Peyer's patch (tissue), 4 donors: ENCODE measurements at regions not wholly inside any gene's neighbourhood (a gene's known extent, or its start where the extent isn't known, plus 50 kb on each side); places are given as distances from the start of the nearest gene placed in this dataset.

Source experiments
- DNase-seq, 3 donors: peaks; one replicate each; pipeline ENCODE4 v3.0.0-alpha.2; 2017 to 2019
- H3K27ac ChIP-seq, 4 donors: fragments of 200-600 bp; sonication (generic); one replicate each; pipeline ENCODE4 v1.5.1; 2016 to 2019
- H3K27me3 ChIP-seq, 2 donors: fragments of 200-600 bp; sonication (generic); one replicate each; pipeline ENCODE4 v1.5.1; 2019
- H3K36me3 ChIP-seq, 3 donors: fragments of 200-600 bp; sonication (generic); one replicate each; pipeline ENCODE4 v1.5.1; 2016 to 2019
- H3K4me1 ChIP-seq, 4 donors: fragments of 200-600 bp; sonication (generic); one replicate each; pipeline ENCODE4 v1.5.1; 2016 to 2019
- H3K4me3 ChIP-seq, 4 donors: fragments of 200-600 bp; sonication (generic); 1 replicate in 3 of 4; 2 replicates in 1 of 4; pipeline ENCODE4 v1.5.1; 2016 to 2019; ENCODE audit warnings: mild to moderate bottlenecking in 1 of 4
- H3K9me3 ChIP-seq, 4 donors: fragments of 200-600 bp; sonication (generic); one replicate each; pipeline ENCODE4 v1.5.1; 2016 to 2019; ENCODE audit warnings: mild to moderate bottlenecking in 1 of 4
- CTCF ChIP-seq, 6 experiments: fragments of 450-650 bp in 4 of 6; fragments of 200-600 bp in 2 of 6; sonication (generic) in 1 of 6; IDR thresholded peaks; one replicate each; pipeline ENCODE4 v1.5.1; 2017 to 2019; ENCODE audit warnings: antibody characterized with exemption in 6 of 6, mild to moderate bottlenecking in 3 of 6, moderate library complexity in 1 of 6
- POLR2A ChIP-seq, 2 donors: fragments of 450-650 bp; IDR thresholded peaks; one replicate each; pipeline ENCODE4 v1.5.1; 2017; ENCODE audit warnings: antibody characterized with exemption in 2 of 2, mild to moderate bottlenecking in 2 of 2, moderate library complexity in 2 of 2

GRCh38 chr2:136210455-136210805, 92.5 kb upstream of the CXCR4 start:
- Histone ChIP-seq H3K27me3 (no peaks in the 10 kb centered on the region), H3K27ac (peak overlapping the region in 2 of 4 donors; percentile 16 to 75), H3K9me3 (no peaks in the 10 kb centered on the region), H3K4me1 (peaks cover 0 to 33% (median 3%) of the 10 kb centered on the region in 4 donors), H3K36me3 (no peaks in the 10 kb centered on the region), H3K4me3 (no peak overlapping the region)
- TF ChIP-seq CTCF (IDR thresholded peaks at IDR 0.05) = no peak
- TF ChIP-seq POLR2A (IDR thresholded peaks at IDR 0.05) = no peak
- DNase-seq = no peak

DNA sequence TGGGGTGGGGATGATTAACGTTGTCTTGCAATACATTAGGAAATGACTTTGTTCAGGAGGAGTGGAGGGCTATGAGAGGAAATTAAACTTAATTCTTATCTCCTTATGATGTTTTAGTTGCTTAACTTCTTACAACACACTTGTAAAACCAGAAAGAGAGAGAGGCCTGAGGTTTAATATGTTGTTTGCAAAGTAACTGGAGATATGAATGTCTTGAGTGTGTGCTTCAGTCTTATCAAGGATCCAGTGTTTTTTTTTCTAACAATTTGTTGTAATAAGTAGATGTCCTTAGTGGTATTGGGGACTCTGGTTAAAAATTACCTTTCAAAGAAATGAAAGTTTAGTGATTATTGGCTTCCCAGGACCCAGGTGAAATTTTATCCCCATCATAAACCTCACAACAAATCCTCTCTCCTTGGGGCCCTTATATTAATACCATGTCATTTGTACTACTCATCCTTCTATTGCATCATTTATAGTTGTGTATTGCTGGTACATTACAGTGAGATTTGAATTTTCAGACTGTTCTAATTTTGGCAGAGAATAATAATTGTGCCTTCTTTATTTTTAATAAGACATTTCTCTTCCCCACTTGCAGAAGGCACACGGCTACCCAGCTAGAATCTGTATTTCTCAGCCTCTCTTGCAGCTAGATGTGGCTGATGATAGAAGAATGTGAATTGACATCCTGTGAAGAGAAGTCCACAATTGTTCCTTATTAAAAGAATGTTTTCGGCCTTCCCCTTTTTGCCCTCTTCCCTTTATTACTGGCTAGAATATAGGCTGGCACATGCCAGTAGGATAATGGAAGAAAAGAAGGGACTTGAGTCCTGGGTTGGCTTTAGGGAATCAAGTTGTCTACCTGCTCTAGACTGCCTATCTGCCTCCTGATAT, 91.9 kb upstream of the CXCR4 start:
- no peaks in the 10 kb centered on the region for H3K9me3 ChIP-seq
- H3K4me3 ChIP-seq = no peak overlapping the region
- H3K36me3 ChIP-seq = no peaks in the 10 kb centered on the region
- TF ChIP-seq POLR2A (IDR thresholded peaks at IDR 0.05) (no peak), CTCF (IDR thresholded peaks at IDR 0.05) (no peak)
- H3K4me1 ChIP-seq = peaks cover 0 to 33% (median 3%) of the 10 kb centered on the region in 4 donors
- no peak for DNase-seq
- H3K27ac ChIP-seq = peak overlapping the region in 1 of 4 donors; percentile 75
- no peaks in the 10 kb centered on the region for H3K27me3 ChIP-seq

DNA sequence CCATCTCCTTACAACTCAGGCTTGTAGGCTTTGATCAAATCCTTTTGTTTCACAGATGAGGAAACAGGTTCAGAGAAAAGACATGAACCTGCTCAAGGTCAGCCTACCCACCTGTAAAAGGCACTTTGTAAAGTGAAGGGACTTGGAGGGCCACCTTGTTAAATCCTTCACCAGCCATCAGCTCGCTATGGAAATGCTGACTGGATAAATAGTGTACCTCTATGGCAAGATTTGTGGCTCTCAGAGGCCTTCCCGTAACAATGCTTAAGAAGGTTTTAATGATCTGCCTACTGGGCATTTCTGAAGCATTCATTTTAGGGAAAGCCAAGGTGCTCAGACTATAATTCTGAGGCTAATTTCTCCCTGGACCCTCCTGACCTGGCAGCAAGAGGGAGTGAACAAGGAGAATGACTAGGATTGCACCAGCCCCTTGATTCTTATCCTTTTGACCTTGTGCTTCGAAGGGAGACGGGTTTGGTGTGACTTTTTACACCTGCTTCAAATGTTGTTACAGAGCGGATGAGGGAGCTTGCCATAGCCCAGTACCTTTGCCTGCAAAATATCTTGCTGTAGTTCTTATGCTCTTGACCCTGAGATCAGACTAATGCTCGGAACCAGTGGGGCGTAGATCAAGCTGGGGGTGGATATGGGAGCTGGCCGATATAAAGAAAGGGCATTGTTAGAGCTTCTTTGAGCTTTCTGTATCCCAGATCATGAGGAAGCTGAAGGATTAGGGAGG, 90.9 kb upstream of the CXCR4 start:
- Histone ChIP-seq H3K27ac (peak overlapping the region in 2 of 4 donors; percentile 78 to 80), H3K4me3 (no peak overlapping the region), H3K36me3 (no peaks in the 10 kb centered on the region), H3K9me3 (no peaks in the 10 kb centered on the region), H3K4me1 (peaks cover 0 to 29% (median 3%) of the 10 kb centered on the region in 4 donors), H3K27me3 (no peaks in the 10 kb centered on the region)
- TF ChIP-seq CTCF (IDR thresholded peaks at IDR 0.05) (no peak), POLR2A (IDR thresholded peaks at IDR 0.05) (no peak)
- DNase-seq = no peak

DNA sequence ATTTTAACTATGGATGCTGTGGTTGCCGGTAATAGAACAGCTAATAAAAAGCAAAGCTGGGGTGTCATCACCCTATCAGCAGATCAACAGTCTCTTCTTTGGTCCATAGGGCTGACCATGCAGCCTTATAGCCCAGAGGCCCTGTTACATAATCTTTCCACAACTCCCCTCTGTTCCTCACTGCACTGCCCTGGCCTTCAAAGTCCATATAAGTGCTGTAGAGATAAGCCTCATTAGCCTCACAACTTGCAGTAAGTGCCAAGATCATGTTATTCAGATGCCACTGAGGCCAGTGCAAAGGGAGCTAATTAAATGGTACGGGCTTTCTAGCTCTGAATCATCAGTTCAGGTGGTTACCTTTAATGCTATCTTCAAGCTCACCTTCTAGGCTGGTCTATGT, 89.7 kb upstream of the CXCR4 start:
- no peak overlapping the region for H3K4me3 ChIP-seq
- no peaks in the 10 kb centered on the region for H3K27me3 ChIP-seq
- H3K27ac ChIP-seq = peak overlapping the region in 2 of 4 donors; percentile 78 to 80
- no peaks in the 10 kb centered on the region for H3K36me3 ChIP-seq
- H3K9me3 ChIP-seq = no peaks in the 10 kb centered on the region
- no peak for TF ChIP-seq POLR2A (IDR thresholded peaks at IDR 0.05)
- DNase-seq = no peak
- H3K4me1 ChIP-seq = peaks cover 0 to 22% (median 3%) of the 10 kb centered on the region in 4 donors

- peaks cover 0 to 1% (median 0%) of the 10 kb centered on the region in 4 donors for H3K9me3 ChIP-seq
- H3K27me3 ChIP-seq = no peaks in the 10 kb centered on the region
- no peaks in the 10 kb centered on the region for H3K36me3 ChIP-seq
- H3K4me1 ChIP-seq = peaks cover 0 to 17% (median 3%) of the 10 kb centered on the region in 4 donors
- no peak overlapping the region for H3K4me3 ChIP-seq
- peak overlapping the region in 2 of 4 donors; percentile 78 to 80 for H3K27ac ChIP-seq
- peak in 2 of 3 donors; percentile 78 to 84 for DNase-seq
- no peak for TF ChIP-seq POLR2A (IDR thresholded peaks at IDR 0.05)
- TF ChIP-seq CTCF (IDR thresholded peaks at IDR 0.05) = no peak
Observed at GRCh38 chr2:136207030-136207623, 89.2 kb upstream of the CXCR4 start.
